ENCODE measurements at regions not wholly inside any gene's neighbourhood (a gene's known extent, or its start where the extent isn't known, plus 50 kb on each side); places are given as distances from the start of the nearest gene placed in this dataset.

DNA sequence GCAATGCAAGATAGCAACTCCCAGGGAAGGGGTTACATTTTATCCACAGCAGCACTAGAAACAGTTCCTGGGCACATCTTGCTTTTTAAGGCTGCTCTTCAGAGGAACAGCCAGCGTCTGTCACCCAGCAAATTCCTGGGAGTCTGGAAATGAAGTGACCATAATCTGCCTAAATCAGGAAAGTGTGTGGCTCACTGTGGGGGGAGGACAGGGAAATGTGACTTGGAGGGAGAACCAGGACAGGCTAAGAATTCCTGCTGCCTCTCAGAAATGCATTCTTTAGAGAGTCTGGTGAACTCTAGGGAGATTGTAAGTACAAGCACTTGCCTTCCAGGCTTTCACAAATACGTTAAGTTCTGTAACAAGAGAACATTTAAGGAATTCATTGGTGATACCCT, 364.3 kb upstream of the SPHKAP start:
- TF ChIP-seq POLR2AphosphoS5 (IDR thresholded peaks at IDR 0.05) (no peak), POLR2A (IDR thresholded peaks at IDR 0.05) (no peak)
- TF ChIP-seq, protein P1, sequence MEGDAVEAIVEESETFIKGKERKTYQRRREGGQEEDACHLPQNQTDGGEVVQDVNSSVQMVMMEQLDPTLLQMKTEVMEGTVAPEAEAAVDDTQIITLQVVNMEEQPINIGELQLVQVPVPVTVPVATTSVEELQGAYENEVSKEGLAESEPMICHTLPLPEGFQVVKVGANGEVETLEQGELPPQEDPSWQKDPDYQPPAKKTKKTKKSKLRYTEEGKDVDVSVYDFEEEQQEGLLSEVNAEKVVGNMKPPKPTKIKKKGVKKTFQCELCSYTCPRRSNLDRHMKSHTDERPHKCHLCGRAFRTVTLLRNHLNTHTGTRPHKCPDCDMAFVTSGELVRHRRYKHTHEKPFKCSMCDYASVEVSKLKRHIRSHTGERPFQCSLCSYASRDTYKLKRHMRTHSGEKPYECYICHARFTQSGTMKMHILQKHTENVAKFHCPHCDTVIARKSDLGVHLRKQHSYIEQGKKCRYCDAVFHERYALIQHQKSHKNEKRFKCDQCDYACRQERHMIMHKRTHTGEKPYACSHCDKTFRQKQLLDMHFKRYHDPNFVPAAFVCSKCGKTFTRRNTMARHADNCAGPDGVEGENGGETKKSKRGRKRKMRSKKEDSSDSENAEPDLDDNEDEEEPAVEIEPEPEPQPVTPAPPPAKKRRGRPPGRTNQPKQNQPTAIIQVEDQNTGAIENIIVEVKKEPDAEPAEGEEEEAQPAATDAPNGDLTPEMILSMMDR (IDR thresholded peaks at IDR 0.05): no peak

All from sigmoid colon (tissue), 4 donors.